GM18508 (cell line): ENCODE measurements at regions not wholly inside any gene's neighbourhood (a gene's known extent, or its start where the extent isn't known, plus 50 kb on each side); places are given as distances from the start of the nearest gene placed in this dataset.

Experiments used
- ATAC-seq: cut with Tn5 transposase; IDR thresholded peaks from one replicate; pipeline ENCODE4 v1.9.1; 2021; ENCODE audit warnings: moderate number of reproducible peaks; ENCODE audit not compliant: insufficient read depth, unreplicated experiment

DNA sequence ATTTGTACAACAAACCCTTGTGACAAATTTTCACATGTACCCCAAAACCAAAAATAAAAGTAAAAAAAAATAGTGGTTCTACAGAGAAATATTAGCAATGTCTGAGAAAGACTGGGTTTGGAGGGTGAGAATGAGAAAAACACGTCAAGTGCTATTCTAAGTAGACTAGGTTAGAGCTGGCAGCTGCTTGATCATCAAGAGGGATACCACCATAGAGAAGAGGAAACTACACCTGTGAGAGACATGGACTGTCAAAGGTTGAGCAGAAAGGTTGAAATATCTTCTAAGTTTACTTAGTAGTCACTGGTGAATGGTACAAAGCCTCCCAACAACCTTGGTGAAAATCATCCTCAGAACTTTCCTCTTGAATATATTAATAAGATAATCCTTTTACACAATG, 126.9 kb upstream of the ITGA4 start:
- no peak for ATAC-seq

DNA sequence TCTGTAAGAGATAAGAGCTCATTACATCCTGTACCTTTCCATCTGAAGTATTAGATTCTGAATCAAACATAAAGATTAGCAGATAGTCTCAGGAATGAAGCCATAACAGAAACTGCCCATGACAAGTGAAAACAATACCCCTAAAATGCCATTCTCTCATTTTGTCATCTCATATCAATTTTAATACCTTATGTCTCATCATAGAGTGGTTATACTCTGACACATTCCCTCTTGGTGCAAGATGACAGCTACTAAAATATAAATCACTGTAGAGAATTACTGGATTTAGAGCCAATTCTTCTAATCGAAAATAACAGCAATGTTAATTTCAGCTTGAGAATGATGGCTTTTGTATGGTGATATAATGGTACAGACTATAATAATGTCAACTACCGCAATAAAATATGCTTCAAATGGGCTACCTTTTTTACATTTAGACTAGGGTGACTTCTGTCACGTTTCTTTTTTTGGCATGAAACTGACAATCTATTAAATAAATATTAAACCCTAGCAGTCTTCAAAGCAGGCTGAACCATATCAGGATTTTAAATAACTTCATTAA, 125.1 kb upstream of the ITGA4 start:
- ATAC-seq: no peak

DNA sequence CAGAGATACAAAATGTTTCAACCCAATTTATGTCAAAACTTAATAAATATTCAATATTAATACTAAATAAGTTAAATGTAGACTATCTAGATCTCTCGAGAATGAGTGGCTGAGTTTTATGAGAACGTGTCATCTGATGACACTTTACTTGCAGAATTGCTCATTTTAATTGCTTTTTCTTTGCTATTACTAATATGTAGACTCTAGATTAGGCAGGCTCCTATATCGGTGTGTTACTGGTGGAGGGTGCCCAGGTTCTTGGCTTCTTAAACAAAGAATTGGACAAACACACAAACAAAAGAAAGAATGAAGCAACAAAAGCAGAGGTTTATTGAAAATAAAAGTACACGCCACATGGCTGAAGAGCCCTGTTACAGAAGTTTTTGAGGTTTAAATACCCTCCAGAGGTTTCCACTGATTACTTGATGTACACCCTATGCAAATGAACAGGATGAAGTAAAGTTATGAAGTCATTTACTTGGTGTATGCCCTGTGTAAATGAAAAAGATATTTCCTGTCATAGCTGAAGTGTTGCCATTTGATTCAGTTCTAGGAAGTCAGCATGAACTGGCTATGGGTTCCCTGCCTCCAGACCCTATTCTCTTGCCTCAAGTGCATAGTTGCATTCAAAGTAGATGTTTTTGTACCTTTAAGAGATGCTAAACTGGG, 122.9 kb upstream of the ITGA4 start:
- ATAC-seq: peak; percentile 72

DNA sequence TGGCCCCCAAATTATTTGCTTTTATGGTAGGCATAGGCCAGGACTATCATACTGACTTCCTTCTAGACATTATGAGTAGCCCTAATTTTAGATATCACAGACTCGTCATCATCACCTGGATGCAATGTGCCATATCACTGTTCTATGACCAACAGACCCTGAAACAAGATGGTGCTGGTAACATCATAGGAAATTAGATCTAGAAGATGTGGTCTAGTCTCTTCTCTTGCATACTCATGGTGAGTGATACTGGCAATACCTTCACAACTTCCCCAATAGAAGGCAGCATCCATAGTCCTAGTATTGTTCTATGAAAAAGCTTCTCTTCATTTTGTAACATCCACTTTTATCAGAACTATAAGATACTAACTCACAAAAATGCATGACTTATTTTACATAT, 116.3 kb upstream of the ITGA4 start:
- ATAC-seq: no peak

DNA sequence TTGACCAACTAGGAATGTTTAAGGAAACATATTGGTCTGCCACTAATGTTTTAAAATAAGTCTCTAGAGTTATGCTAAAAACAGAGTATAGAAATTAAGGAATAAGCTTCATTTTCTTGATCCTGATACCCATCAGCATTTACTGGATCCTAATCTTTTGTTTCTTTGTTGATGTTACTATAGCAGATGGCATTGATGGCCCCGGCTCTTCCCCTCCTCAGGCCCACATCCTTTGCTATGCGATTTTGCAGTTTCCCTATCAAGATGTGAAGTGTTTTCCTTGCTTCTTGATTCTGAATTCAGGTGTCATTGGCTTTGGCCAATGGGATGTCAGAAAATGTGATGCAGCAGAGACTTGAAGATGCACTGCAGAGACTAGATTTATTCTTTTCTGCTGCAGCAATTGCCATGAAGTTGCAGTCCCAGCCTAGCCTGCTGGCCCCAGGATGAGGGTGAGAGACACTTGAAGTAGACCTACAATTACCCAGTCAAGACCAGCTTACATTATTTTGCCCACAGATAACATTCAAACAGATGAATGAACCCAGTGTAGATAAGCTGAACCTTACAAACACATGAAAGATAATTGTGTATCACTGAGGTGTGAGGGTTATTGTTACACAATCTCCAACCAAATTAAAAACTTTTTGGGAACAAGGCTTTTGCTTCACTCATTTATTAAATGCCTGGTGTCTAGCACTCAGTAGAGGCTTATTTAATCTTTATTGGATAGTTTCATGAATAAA, 115.2 kb upstream of the ITGA4 start:
- no peak for ATAC-seq

DNA sequence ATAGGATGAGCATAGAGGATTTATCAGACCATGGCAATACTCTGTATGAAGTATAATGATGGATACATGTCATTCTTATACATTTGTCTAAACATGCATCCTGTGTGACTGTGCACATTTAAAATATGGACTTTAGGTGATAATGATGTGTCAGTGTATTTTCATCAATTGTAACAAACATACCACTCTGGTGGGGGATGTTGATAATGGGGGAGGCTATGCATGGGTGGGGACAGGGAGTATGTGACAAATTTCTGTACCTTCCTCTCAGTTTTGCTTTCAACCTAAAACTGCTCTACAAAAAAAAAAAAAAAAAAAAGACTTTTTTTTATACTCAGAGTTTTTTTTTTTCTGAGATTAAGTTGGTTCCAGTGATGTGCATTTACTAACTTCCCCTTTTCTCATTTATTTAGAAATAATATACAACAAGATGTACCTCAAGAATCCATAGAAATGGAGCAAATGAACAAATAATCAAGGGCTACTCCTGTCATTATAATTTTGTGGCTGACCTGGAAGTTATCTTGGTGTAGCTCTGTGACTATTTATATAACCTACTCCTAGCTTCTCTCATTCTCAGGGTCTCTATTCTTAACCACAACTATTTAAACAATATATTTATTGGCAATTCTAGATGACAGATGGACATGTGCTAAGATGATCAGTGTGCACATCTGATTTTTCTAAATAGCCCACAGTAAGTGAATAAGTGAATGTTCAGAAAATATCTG, 108.9 kb upstream of the ITGA4 start:
- peak; percentile 83 for ATAC-seq

DNA sequence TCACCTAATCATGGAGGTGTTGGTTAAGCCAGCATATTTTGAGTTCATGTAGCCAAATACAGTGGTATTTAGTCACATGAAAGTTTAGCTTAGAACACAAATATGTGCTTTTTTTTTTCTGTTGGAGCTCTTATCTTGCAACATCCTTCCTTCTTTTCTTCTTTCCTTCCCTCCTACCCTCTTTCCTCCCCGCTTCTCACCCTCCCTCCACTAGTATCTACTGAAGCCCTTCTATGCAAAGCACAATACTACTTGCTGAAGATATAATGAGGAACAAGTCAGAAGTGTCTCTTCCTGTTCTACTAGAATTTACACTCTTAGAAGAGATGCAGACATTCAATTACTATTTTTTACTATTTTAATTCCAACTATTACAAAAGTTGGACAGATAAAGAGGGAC, 105.0 kb upstream of the ITGA4 start:
- no peak for ATAC-seq

DNA sequence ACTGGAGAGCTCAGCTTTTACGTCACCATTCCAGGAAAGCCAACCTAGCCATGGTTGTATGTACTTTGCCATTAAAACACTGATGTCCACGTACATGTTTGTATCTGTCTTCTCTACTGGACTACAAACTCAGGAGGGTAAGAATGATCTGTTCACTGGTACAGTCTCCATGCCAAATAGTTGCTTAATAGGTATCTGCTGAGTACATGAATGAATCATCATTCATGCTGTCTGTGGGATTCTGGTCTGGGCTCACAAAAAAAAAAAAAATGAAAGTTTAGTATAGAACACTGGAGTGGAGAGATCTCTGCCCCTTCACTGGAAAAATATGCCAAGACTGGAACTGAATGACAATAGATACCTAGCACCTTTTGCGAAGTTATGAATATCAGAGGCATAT, 102.6 kb upstream of the ITGA4 start:
- ATAC-seq: no peak

DNA sequence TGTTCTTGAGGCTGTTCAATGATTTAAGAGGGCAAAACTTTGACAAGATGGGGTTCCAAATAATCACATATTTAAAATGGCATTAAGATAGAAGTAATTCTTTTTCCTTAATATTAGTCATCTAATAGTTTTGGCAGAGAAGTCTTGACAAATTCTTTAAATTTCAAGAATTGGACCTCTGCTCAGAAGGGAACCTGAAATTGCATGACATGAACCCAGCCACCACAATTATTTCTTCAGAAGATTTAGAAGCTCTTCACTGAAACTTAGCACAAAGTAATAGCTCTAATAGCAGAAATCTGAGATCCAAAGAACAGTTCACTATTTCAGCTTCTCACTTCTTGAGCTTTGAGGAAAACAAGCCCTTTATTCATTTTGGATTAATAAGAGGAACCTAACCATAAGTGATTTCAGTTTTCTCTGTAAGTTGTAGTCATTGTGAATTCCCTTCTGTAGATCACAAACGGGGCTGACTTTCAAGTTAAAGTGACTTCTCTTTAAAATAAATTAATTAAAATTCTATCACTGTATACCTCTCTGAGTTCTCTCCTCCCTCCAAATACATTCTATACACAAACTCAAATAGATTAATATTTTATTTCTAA, 100.6 kb upstream of the ITGA4 start:
- ATAC-seq: no peak

DNA sequence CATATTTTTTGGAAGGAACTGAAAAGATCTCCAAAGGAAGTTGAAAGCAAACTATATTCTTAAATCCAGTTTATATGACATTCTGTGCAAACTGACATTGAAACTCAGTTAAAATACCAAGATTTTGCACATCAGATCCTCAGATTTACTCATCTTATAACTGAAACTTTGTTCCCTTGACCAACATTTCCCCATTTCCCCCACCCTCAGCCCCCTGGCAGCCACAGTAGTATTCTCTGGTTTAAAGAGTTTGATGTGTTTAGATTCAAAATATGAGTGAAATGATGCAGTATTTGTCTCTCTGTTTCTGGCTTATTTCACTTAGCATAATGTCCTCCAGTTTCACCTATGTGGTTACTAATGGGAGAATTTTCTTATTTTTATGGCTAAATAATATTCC, 99.2 kb upstream of the ITGA4 start:
- ATAC-seq: no peak

DNA sequence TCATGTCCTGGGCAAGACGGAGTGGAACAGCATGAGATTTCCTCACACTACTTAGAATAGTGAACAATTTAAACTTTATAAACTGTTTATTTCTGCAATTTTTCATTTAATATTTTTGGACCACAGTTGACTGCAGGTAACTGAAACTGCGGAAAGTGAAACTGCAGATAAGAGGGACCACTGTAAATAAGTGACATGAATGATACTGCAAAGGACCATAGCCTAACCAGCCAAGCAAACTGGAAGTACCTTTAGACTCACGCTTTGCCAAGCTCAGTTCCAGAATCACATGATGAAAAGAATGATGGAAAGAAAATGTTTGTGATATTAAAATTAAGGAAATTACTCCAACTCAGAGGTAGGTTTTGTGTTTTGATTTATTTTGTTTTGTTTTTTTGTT, 94.6 kb upstream of the ITGA4 start:
- ATAC-seq: no peak

DNA sequence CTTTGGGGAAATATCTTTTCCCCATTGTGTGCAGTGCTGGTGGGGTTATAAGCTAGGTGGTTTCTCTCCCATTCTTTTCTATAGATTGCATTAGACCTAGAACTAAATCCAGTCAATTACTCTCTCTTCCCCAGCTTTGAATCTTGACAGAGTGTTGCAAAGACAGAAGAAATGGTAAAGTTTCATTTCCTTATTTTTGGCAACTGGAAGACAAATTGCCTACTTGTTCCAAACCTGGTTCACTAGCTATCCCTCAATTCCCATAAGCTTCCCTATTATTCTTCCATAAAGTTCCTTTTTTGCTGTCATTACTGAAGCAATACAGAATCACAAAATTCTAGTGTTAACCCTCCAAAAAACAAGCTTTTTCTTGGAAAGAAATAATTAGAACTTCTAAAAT, 94.0 kb upstream of the ITGA4 start:
- ATAC-seq: no peak

DNA sequence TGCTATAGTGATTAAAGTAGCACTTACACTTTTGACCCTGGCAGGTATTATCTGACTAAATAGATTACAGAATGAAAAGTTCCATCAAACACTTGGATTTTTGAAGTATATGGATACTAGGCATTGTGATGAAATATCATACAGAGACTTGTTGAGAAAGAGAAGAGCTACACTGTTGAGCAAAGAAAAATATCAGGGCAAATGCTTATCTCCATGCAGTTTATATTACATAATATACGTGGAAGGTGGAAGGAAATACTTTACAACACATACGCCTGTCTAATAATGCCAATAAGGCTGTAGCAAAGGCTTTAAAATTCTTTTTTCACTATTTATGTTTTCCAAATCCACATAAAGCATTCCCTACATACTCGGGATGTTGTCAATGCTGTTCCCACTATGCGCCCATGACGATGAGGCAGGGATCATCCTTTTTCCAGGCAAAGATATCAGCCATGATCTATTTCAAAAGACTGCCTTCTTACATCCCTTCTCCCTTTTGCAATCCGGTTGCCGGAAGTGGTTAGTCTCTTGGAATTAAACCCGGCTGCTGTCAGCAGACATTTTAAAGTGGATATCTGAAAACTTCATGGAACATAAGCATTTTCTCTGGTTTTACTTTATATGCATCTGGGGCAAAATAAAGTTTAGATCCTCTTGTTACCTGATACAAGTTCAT, 92.6 kb upstream of the ITGA4 start:
- ATAC-seq: no peak

DNA sequence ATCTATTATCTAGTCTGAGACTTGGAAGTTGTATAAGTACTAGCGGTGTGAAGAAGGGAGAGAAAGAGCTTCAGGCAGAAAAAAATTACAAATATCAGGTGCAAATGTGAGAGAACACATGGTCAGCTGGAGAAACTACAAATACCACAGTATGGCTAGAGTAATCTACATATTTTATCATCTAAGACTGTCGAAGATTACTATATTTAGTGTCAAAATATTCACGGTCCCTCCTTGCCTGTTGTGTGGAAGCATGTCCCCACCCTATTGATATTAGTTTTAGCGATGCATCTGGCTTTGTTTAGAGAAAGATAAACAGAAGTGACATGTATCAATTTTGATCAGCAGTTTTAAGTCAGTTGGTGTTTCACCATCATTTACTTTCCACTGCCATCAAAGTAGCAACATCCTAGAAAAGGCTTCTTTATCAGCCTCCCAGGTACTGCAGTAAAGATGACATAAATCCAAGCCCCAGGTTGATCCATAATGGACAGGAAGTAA, 90.5 kb upstream of the ITGA4 start:
- no peak for ATAC-seq

DNA sequence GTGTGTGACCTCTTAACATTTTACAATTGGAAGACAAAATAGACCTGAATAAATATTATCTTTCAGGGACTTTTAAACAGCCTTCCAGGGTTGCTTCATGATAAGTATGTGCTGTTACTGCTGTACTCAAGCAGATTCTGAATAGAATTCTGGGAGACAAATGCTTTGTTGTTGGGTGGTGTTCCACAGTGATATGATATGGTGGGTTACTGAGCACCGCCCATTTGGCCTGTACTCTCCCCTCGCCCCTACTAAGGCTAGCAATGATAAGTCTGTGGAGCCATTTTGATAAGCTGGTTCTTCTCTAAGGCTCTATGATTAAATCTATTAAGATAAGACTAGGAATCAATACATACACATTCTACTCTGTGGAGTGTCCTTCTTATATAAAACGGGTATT, 89.8 kb upstream of the ITGA4 start:
- no peak for ATAC-seq

DNA sequence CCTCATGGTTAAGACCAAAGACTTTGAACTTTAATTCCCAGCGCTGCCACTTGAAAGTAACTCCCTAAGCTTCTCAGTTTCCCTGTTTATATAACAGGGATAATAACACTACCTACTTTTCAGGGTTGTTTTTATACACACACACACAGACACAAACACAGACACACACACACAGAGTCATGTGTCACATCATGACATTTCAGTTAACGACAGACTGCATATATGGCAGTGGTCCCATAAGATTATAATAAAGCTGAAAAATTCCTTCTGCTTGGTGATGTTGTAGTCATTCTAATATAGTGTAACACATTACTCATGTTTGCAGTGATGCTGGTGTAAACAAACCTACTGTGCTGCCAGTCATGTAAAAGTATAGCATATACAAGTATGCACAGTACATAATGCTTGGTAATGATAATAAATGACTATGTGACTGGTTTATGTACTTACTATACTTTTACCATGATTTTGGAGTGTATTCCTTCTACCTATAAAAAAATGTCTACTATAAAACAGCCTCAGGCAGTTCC, 89.2 kb upstream of the ITGA4 start:
- no peak for ATAC-seq

DNA sequence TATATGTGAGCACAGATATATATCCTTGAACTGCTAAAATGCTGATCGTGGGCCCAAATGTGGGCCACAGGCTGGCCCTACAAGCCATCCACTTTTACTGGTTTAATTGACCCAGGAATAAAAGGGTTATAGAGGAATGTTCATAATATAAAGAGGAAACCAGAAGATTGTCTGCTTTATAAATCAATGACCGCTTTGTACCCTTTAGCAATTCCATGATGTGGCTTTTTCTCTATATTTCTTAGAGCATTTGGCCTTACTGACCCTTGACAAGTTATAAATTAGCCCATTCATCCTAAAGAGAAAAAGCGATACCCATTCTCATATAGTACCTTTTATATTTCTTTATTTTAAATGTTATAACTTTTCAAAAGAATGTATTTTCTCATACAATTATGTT, 87.1 kb upstream of the ITGA4 start:
- ATAC-seq: no peak

DNA sequence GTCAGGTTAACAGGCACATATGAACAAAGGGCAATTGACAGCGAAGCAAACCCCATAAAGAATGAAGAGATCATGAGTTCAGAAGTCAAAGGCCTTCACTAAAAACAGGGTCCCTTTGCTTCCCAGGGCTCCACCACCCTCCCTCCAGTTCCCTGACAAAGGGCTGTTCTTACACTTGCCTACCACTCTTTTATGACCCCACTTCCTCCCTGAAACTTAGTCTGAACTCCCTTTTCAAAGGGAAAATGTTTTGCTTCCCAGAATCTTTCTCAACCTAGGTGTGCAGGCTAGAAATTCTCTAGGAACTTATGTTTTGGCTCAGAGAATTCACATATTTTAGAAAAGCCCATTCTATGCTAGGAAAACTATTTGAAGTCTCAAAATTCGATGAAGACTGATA, 86.0 kb upstream of the ITGA4 start:
- no peak for ATAC-seq

DNA sequence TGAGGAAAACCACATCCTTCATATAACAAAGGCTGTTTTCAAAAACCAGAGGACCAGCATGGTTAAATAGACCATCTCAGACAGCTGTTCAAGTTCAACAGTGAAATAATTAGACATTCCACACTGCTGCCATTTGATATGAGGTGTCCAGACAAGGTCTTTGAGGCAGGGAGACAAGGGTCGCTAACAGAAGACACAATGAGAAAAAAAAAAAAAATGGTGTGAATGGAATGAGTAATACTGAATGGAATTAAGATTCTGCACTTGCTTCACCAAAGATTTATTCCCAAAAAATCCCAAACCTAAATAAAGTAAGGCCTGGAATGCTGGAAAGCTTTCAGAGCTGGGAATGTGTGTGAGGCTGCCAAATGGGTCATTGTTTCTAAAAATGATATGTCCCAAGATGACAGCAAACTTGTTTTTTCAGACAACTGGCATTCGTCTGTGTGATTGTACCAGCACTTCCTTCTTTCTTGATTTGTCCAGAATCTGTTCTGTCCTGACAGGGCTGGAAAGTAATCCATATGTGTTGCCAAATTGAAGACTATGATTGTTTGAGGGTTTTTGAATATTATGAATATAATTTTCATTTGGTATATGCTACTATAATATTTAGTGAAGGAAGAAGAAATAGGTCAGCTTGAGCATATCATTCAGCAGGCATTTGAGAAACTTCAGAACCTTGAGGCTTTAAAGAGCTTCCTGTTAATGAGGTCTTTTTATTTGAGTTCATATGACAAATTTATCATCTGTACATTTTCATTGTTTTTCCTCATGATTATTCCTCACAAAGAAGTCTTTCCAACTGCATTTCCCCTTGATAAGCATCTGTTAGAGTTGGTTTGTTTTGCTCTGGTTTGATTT, 85.2 kb upstream of the ITGA4 start:
- no peak for ATAC-seq
